AG04450 (cell line): ENCODE measurements at regions not wholly inside any gene's neighbourhood (a gene's known extent, or its start where the extent isn't known, plus 50 kb on each side); places are given as distances from the start of the nearest gene placed in this dataset.

Experiments used
- CTCF ChIA-PET: fragments of 300-600, 350-600 bp; formaldehyde crosslinking; extraction: SDS; loops from one replicate; lab custom pipeline; 2022; ENCODE audit warnings: antibody characterized with exemption, inconsistent platforms; lab: Charles Lee
- POLR2A ChIA-PET: fragments of 350-600 bp; formaldehyde crosslinking; extraction: SDS; loops from one replicate; lab custom pipeline; 2021; ENCODE audit warnings: antibody characterized with exemption, inconsistent platforms; lab: Yijun Ruan, JAX
- DNase-seq: peaks from one replicate; pipeline ENCODE4 v3.0.0-alpha.2; 2011; ENCODE audit warnings: low read depth, low spot score
- H3K27ac ChIP-seq: one replicate; pipeline ENCODE4 v1.5.1; 2012; ENCODE audit warnings: low read depth, low read length, control low read depth
- H3K27me3 ChIP-seq: one replicate; pipeline ENCODE4 v1.6.0; 2012; ENCODE audit warnings: low read length; ENCODE audit not compliant: control insufficient read depth, insufficient read depth
- H3K4me3 ChIP-seq: 2 replicates; pipeline ENCODE4 v1.5.1; 2011; ENCODE audit warnings: mild to moderate bottlenecking, low read depth, low read length, control low read depth
- H3K9me3 ChIP-seq: 2 replicates; pipeline ENCODE4 v1.5.1; 2012; ENCODE audit warnings: low read length; ENCODE audit not compliant: control insufficient read depth, insufficient read depth
- CTCF ChIP-seq: IDR thresholded peaks from 2 replicates; pipeline ENCODE4 v1.5.1; 2011; ENCODE audit warnings: low read depth, low read length, control low read depth, inconsistent platforms

DNA sequence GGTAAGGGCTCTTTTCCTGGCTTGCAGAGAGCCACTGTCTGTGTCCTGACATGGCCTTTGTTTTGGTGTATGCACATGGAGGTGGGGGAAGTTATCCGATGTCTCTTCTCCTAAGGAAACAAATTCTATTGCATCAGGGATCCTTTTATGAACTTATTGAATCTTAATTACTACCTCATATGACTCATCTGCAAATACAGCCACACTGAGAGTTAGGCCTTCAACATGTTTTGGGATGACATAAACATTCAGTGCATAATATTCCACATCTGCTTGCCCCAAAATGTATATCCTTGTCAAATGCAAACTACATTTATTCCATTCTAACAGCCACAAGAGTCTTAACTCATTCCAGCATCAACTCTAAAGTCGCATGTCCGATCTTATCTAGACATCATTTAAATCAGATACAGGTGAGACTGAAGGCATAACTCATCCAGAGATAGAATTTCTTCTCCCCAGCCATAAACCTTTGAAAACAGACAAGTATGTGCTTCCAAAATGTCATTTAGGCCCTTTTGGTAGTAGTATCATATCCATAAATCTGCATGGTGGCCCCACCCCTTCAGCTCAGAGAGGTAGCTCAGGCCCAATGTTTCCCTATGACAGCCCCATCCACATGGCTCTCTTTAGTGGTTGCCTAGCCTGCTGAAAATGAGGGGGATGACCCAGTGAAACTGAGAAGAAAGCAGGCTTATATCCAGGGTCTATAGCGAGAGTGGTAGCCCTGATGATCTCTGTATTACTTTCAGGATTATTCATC lies 289.5 kb upstream of the ALCAM start:
- H3K27ac ChIP-seq = no peak overlapping the region
- no peak for DNase-seq
- H3K9me3 ChIP-seq = no peaks in the 10 kb centered on the region
- no peak for TF ChIP-seq CTCF
- no peak overlapping the region for H3K4me3 ChIP-seq
- H3K27me3 ChIP-seq = no peaks in the 10 kb centered on the region
- POLR2A ChIA-PET = no interaction called here
- CTCF ChIA-PET = no interaction called here

DNA sequence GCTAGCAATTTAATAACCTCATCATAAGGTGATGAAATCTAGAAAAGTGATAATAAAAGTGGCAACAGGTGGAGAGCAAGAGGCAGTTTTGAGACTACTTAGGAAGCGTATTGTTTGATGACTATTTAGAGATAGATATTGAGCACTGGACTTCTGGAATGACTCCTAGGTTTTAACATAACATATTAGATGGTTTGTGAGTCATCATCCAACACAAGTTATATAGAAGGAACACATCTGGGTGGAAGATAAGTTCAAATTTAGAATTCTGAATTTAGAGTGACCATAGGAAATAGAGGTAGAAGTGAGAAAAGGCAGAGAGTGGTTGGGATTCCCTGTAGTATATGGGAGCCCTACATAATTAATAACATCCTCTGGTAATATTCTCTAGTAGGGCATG lies 282.8 kb upstream of the ALCAM start:
- ChIA-PET CTCF (no interaction called here), POLR2A (interaction anchor here (0.7 kb wide), 1 partner anchor 27 kb away, joined by 4 read pairs; no protein-coding TSS in a partner anchor)
- no peak for DNase-seq
- Histone ChIP-seq H3K27me3 (no peaks in the 10 kb centered on the region), H3K27ac (no peak overlapping the region), H3K9me3 (no peaks in the 10 kb centered on the region), H3K4me3 (no peak overlapping the region)
- no peak for TF ChIP-seq CTCF

GRCh38 chr3:105085506-105085905 lies 281.2 kb upstream of the ALCAM start:
- DNase-seq = no peak
- CTCF ChIA-PET = interaction anchor here (0.9 kb wide), 1 partner anchor 490 kb away, joined by 3 read pairs; no protein-coding TSS in a partner anchor
- POLR2A ChIA-PET = no interaction called here

DNA sequence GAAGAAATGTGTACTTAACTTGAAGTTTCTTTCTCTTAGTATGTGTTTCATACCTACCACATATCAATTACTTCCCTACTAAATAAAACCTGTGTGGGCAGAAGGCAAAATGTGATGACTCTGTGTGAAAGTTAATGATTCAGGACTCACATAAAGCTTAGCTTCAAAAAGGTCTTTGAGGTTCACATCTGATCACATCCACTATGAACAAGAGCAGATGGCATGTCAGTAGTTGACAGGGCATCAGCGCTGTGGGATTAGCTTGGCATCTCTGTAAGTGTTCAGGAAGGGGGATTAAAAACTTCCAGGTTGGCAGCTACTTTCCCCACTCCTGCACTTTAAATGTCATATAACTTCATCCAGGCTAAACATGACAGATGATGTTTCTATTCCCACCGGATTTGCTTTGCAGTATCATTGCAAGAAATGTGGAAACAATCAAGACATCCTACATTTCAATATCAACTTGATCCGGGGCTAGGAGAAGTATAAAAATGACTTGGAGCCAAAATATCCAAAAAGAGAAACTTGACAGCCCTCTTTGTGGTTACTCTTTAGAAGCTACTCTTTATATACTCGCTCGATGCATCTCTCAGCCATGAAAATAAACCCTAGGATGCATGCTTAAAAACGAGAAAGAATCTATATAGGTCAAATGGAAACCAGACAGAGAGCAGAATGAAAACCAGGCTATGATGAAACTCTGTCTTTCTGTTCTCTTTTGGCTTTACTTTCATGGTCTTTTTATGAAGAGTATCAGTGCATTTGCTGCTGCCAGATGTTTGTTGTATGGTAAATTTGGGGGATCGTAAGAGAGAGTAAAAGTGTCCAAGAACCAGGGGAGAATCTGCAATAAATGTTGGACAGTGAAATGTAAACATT lies 273.1 kb upstream of the ALCAM start:
- DNase-seq = no peak
- no peaks in the 10 kb centered on the region for H3K27me3 ChIP-seq
- CTCF ChIA-PET = no interaction called here
- H3K9me3 ChIP-seq = no peaks in the 10 kb centered on the region
- H3K4me3 ChIP-seq = no peak overlapping the region
- no peak for TF ChIP-seq CTCF
- H3K27ac ChIP-seq = no peak overlapping the region
- POLR2A ChIA-PET = no interaction called here

More at GRCh38 chr3:105085506-105085905, 281.2 kb upstream of the ALCAM start:
- Histone ChIP-seq H3K9me3 (no peaks in the 10 kb centered on the region), H3K4me3 (no peak overlapping the region), H3K27me3 (no peaks in the 10 kb centered on the region), H3K27ac (no peak overlapping the region)
- no peak for TF ChIP-seq CTCF

DNA sequence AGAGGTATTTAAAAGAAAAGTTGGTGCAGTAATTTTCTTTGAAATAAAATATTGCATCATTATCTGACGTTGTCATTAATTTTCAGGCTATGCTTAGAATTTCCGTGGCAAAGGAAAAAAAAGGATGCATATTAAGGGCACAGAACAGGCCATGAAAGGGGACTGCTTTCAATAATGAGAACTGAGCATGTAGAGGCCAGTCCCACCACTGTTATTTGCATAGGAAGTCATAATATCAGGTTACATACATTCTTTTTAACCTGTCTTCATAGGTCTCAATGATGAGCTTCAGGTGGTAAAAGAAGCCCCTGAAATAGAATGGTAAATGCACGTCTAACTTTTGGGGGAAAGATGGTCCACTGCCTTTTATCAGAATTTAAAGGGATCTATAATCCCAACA lies 272.1 kb upstream of the ALCAM start:
- ChIA-PET CTCF (no interaction called here), POLR2A (no interaction called here)

More for the DNA sequence above, 272.1 kb upstream of the ALCAM start:
- H3K9me3 ChIP-seq = no peaks in the 10 kb centered on the region
- no peak overlapping the region for H3K4me3 ChIP-seq
- H3K27me3 ChIP-seq = no peaks in the 10 kb centered on the region
- no peak for TF ChIP-seq CTCF
- no peak overlapping the region for H3K27ac ChIP-seq
- DNase-seq = no peak
